22Rv1 (cell line): ENCODE measurements at regions not wholly inside any gene's neighbourhood (a gene's known extent, or its start where the extent isn't known, plus 50 kb on each side); places are given as distances from the start of the nearest gene placed in this dataset.

Source experiments
- CTCF ChIP-seq: fragments of 450-650 bp; IDR thresholded peaks from 2 replicates; pipeline ENCODE4 v1.5.1; 2017; ENCODE audit warnings: mild to moderate bottlenecking
- ZFX ChIP-seq: fragments of 450-650 bp; IDR thresholded peaks from 2 replicates; pipeline ENCODE4 v1.6.1; 2017; ENCODE audit warnings: antibody characterized with exemption, borderline replicate concordance

- TF ChIP-seq CTCF = no peak
- no peak for TF ChIP-seq ZFX
Observed at GRCh38 chr5:34521628-34522290, 134.4 kb upstream of the RAI14 start.
